Activated T-cell treated with anti-CD3 and anti-CD28 coated beads, Interleukin-2, amount 50 U/mL, for 72 hours (primary cell): ENCODE measurements at regions not wholly inside any gene's neighbourhood (a gene's known extent, or its start where the extent isn't known, plus 50 kb on each side); places are given as distances from the start of the nearest gene placed in this dataset.
A peak's percentile ranks its signal among the peaks of the same experiment; 100 is the strongest.

ENCODE experiments used
- ATAC-seq, 2 donors: fragments of 150-1000 bp; cut with Tn5 transposase; replicated peaks in 1 of 2; 2 replicates each; pipeline ENCODE4 v1.10.0; 2021; ENCODE audit warnings: moderate library complexity in 2 of 2, mild to moderate bottlenecking in 1 of 2
- DNase-seq, 2 donors: peaks; one replicate each; pipeline ENCODE4 v3.0.0; 2021 to 2022; ENCODE audit warnings: mixed read lengths in 1 of 2
- H3K27ac Mint-ChIP-seq: one replicate; pipeline ENCODE4 v1.8.0; 2022; ENCODE audit warnings: mild to moderate bottlenecking, moderate library complexity, mixed read lengths
- H3K27me3 Mint-ChIP-seq: one replicate; pipeline ENCODE4 v1.8.0; 2022; ENCODE audit warnings: low read depth, mixed read lengths
- H3K36me3 Mint-ChIP-seq, 2 donors: one replicate each; pipeline ENCODE4 v1.8.0; 2022; ENCODE audit warnings: mixed read lengths in 2 of 2, mild to moderate bottlenecking in 1 of 2; ENCODE audit not compliant: insufficient read depth in 2 of 2
- H3K4me1 Mint-ChIP-seq: one replicate; pipeline ENCODE4 v1.8.0; 2022; ENCODE audit warnings: low read depth, mixed read lengths
- H3K4me3 Mint-ChIP-seq, 2 donors: one replicate each; pipeline ENCODE4 v1.8.0; 2022; ENCODE audit warnings: mild to moderate bottlenecking in 2 of 2, mixed read lengths in 2 of 2, moderate library complexity in 2 of 2
- H3K9me3 Mint-ChIP-seq, 2 donors: one replicate each; pipeline ENCODE4 v1.8.0; 2022; ENCODE audit warnings: mixed read lengths in 2 of 2

GRCh38 chr9:13956107-13956506, 357.8 kb downstream of the NFIB start:
- H3K36me3 Mint-ChIP-seq: no peaks in the 10 kb centered on the region
- ATAC-seq (no peak), DNase-seq (no peak)
- no peaks in the 10 kb centered on the region for H3K4me1 Mint-ChIP-seq
- H3K9me3 Mint-ChIP-seq: peaks cover 0 to 2% of the 10 kb centered on the region in 2 donors
- no peak overlapping the region for H3K27ac Mint-ChIP-seq
- H3K4me3 Mint-ChIP-seq: no peak overlapping the region
- no peaks in the 10 kb centered on the region for H3K27me3 Mint-ChIP-seq

GRCh38 chr9:13952906-13953305, 361.0 kb downstream of the NFIB start:
- DNase-seq: no peak
- Mint-ChIP-seq H3K4me3 (no peak overlapping the region), H3K27ac (no peak overlapping the region), H3K27me3 (no peaks in the 10 kb centered on the region), H3K9me3 (peaks cover 3 to 8% of the 10 kb centered on the region in 2 donors), H3K36me3 (no peaks in the 10 kb centered on the region), H3K4me1 (no peaks in the 10 kb centered on the region)
- ATAC-seq: no peak

GRCh38 chr9:13948037-13948436, 365.9 kb downstream of the NFIB start:
- peaks cover 6 to 8% of the 10 kb centered on the region in 2 donors for H3K9me3 Mint-ChIP-seq

GRCh38 chr9:13943176-13943575, 370.8 kb downstream of the NFIB start:
- no peak overlapping the region for H3K27ac Mint-ChIP-seq

More at GRCh38 chr9:13948037-13948436, 365.9 kb downstream of the NFIB start:
- peaks cover under 1% of the 10 kb centered on the region for H3K4me1 Mint-ChIP-seq
- H3K27ac Mint-ChIP-seq: no peak overlapping the region
- H3K27me3 Mint-ChIP-seq: peaks cover 5% of the 10 kb centered on the region
- no peak for DNase-seq
- no peak for ATAC-seq
- no peaks in the 10 kb centered on the region for H3K36me3 Mint-ChIP-seq
- H3K4me3 Mint-ChIP-seq: no peak overlapping the region

GRCh38 chr9:13942695-13943094, 371.2 kb downstream of the NFIB start:
- Mint-ChIP-seq H3K4me3 (no peak overlapping the region), H3K27me3 (peaks cover 5% of the 10 kb centered on the region), H3K36me3 (no peaks in the 10 kb centered on the region), H3K27ac (peak overlapping the region; percentile 46), H3K4me1 (peaks cover 6% of the 10 kb centered on the region), H3K9me3 (peaks cover 2 to 4% of the 10 kb centered on the region in 2 donors)
- peak; percentile 23 to 24 for DNase-seq
- ATAC-seq: peak; percentile 99 to 100

More at GRCh38 chr9:13943176-13943575, 370.8 kb downstream of the NFIB start:
- Mint-ChIP-seq H3K9me3 (peaks cover 4 to 6% of the 10 kb centered on the region in 2 donors), H3K27me3 (peaks cover 5% of the 10 kb centered on the region), H3K4me3 (no peak overlapping the region), H3K36me3 (no peaks in the 10 kb centered on the region), H3K4me1 (peaks cover 6% of the 10 kb centered on the region)
- peak in 1 of 2 donors; percentile 23 for ATAC-seq
- DNase-seq: no peak

DNA sequence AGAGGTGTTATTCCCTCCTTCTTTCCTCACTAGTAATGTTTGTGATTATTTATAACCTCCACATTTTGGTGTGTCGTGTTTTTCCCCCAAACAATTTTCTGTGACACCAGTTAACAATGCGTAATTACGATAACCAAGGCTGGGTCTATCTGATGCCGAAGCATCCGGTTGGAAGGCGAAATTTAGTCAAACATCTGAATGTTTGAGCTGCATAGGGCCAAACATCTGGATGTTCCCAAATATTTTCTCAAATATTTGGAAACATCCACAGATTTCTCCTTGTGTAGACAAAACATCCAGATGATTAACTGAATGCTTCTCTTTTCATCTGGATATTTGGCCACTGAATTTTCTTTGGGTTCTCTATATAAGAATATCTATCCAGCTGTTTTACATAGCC, 371.7 kb downstream of the NFIB start:
- no peak for ATAC-seq
- peaks cover 2 to 4% of the 10 kb centered on the region in 2 donors for H3K9me3 Mint-ChIP-seq
- H3K36me3 Mint-ChIP-seq: no peaks in the 10 kb centered on the region
- H3K27ac Mint-ChIP-seq: no peak overlapping the region
- H3K4me3 Mint-ChIP-seq: no peak overlapping the region
- DNase-seq: no peak
- H3K4me1 Mint-ChIP-seq: peaks cover 6% of the 10 kb centered on the region
- H3K27me3 Mint-ChIP-seq: peaks cover 5% of the 10 kb centered on the region

DNA sequence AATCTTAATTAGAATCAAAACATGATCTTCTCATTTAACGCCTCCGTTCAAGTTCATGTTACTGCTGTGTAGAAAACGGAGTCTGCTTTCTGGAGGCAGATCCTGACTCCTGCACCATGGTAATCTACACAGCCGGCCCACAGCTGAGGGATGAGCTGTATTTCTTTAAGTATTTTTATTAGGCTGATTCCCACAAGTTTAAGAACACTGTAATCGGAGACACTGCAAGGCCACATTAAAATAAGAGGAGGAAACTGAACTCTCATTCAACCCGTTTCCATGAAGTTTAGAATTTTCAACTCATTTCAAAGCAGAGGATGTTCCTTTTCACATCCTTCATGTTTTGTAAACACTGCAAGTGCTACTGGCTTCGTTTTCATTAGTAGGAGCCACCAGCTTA, 372.2 kb downstream of the NFIB start:
- H3K4me1 Mint-ChIP-seq: peaks cover 6% of the 10 kb centered on the region
- ATAC-seq: no peak
- H3K27me3 Mint-ChIP-seq: peaks cover 5% of the 10 kb centered on the region
- H3K9me3 Mint-ChIP-seq: peaks cover 2 to 4% of the 10 kb centered on the region in 2 donors
- H3K36me3 Mint-ChIP-seq: no peaks in the 10 kb centered on the region
- H3K27ac Mint-ChIP-seq: no peak overlapping the region
- no peak overlapping the region for H3K4me3 Mint-ChIP-seq
- DNase-seq: no peak

DNA sequence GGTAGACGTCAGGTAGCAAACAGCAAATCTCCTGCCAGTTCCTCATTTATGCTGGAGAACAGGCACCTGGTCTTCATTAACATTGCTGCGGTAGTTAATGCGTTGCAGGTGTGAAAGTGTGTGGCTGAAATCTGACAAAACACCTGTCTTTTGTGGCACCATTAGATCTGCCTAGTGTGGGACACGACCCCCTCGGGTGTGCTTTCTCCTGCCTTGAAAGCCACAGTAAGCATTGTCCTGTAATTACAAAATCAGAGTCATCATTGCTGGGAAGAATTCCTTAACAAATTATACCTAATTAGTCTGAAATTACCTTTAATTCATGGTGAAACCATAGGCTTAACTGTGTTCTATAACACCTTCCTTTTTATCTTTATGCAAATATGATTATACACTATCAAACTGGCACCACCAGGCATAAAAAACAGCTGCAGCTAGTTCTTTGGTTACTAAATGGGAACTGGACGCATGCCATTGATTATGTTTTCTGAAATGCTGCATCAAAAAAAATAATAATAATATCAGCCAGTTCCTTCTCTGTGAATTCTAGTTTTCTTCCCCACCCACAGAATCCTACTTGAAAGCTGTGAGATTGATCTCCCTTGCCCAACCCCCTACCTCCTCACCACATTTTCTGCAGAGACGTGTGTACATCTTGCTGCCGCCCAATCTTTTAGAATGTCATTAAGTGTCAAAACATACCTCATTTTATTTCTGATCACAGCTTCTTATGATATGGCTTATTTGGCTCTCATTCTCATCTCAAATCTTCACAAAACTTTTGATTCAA, 374.0 kb downstream of the NFIB start:
- peaks cover 6% of the 10 kb centered on the region for H3K4me1 Mint-ChIP-seq
- no peak overlapping the region for H3K4me3 Mint-ChIP-seq
- DNase-seq (no peak), ATAC-seq (no peak)
- no peaks in the 10 kb centered on the region for H3K36me3 Mint-ChIP-seq
- H3K27me3 Mint-ChIP-seq: no peaks in the 10 kb centered on the region
- H3K27ac Mint-ChIP-seq: no peak overlapping the region
- peaks cover 4 to 7% of the 10 kb centered on the region in 2 donors for H3K9me3 Mint-ChIP-seq

DNA sequence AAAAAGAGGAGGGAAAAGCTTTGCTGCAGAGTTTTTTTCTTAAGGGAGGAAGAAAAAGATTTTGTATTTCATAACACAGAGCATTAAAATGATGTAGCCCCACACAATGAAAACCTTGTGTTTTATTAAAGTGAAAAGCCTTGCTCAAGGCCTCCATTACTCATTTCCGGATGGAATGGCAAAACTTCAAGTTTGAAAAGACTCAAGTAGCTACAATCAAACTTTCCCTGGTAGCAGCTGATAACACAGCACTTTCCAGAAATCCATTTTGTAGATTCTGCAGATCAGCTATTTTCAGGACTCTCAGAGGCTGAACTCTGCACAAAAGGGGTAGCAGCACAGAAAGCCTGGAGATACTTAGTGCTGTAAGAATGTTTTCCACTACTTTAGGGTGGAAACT, 374.8 kb downstream of the NFIB start:
- no peak overlapping the region for H3K4me3 Mint-ChIP-seq
- H3K9me3 Mint-ChIP-seq: peaks cover 3 to 7% of the 10 kb centered on the region in 2 donors
- ATAC-seq (no peak), DNase-seq (no peak)
- no peaks in the 10 kb centered on the region for H3K36me3 Mint-ChIP-seq
- peaks cover 6% of the 10 kb centered on the region for H3K4me1 Mint-ChIP-seq
- H3K27ac Mint-ChIP-seq: no peak overlapping the region
- H3K27me3 Mint-ChIP-seq: no peaks in the 10 kb centered on the region

DNA sequence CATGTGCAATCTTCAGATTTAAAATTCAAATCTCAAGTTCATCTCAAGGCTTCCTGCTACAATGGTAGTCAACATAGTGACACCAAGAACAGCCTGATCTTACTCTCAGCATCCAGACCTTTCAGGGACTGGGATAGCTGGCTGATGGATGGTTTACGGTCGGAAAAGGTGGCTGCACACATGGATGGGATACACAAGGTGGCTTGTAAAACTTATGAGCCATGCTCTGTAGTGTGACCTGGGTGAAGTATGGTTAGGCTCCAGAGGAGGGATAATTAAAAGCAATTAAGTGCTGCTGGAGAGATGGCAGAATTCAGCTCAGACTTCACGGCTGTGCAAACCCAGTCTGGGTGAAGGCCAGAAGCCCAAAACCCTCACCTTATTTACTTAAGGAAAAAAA, 379.5 kb downstream of the NFIB start:
- Mint-ChIP-seq H3K9me3 (peaks cover 2 to 3% of the 10 kb centered on the region in 2 donors), H3K4me3 (no peak overlapping the region), H3K4me1 (no peaks in the 10 kb centered on the region), H3K36me3 (no peaks in the 10 kb centered on the region), H3K27me3 (no peaks in the 10 kb centered on the region), H3K27ac (no peak overlapping the region)
- DNase-seq: no peak
- no peak for ATAC-seq

GRCh38 chr9:13933268-13933656, 380.7 kb downstream of the NFIB start:
- no peaks in the 10 kb centered on the region for H3K4me1 Mint-ChIP-seq
- DNase-seq (no peak), ATAC-seq (no peak)
- no peaks in the 10 kb centered on the region for H3K27me3 Mint-ChIP-seq
- H3K4me3 Mint-ChIP-seq: no peak overlapping the region
- H3K27ac Mint-ChIP-seq: no peak overlapping the region
- peaks cover 2 to 3% of the 10 kb centered on the region in 2 donors for H3K9me3 Mint-ChIP-seq
- H3K36me3 Mint-ChIP-seq: no peaks in the 10 kb centered on the region

- no peak overlapping the region for H3K4me3 Mint-ChIP-seq
- ATAC-seq: no peak
- H3K4me1 Mint-ChIP-seq: no peaks in the 10 kb centered on the region
- peaks cover 2 to 3% of the 10 kb centered on the region in 2 donors for H3K9me3 Mint-ChIP-seq
- no peak for DNase-seq
- H3K27me3 Mint-ChIP-seq: no peaks in the 10 kb centered on the region
- H3K27ac Mint-ChIP-seq: no peak overlapping the region
- no peaks in the 10 kb centered on the region for H3K36me3 Mint-ChIP-seq
These were observed 381.2 kb downstream of the NFIB start for GRCh38 chr9:13932528-13933267.

- no peak for ATAC-seq
- Mint-ChIP-seq H3K27ac (no peak overlapping the region), H3K4me3 (no peak overlapping the region), H3K9me3 (peaks cover 2 to 7% of the 10 kb centered on the region in 2 donors), H3K27me3 (no peaks in the 10 kb centered on the region), H3K4me1 (no peaks in the 10 kb centered on the region), H3K36me3 (peaks cover 0 to 3% of the 10 kb centered on the region in 2 donors)
- DNase-seq: no peak
These were observed 384.9 kb downstream of the NFIB start for GRCh38 chr9:13929013-13929412.
